GM06990 (cell line): ENCODE measurements at regions not wholly inside any gene's neighbourhood (a gene's known extent, or its start where the extent isn't known, plus 50 kb on each side); places are given as distances from the start of the nearest gene placed in this dataset.

ENCODE experiments used
- DNase-seq: peaks from one replicate; pipeline ENCODE4 v3.0.0-alpha.2; 2011; ENCODE audit not compliant: insufficient read length; ENCODE audit errors: extremely low read depth
- H3K27me3 ChIP-seq: replicated peaks from 2 replicates; pipeline ENCODE4 v1.6.0; 2011; ENCODE audit warnings: low read length; ENCODE audit not compliant: control insufficient read depth, insufficient read depth
- H3K36me3 ChIP-seq: 2 replicates; pipeline ENCODE4 v1.5.1; 2011; ENCODE audit warnings: low read length; ENCODE audit not compliant: control insufficient read depth, insufficient read depth
- H3K4me3 ChIP-seq: replicated peaks from 2 replicates; pipeline ENCODE4 v1.5.1; 2011; ENCODE audit warnings: low read depth, mild to moderate bottlenecking, control low read depth, low read length
- CTCF ChIP-seq: IDR thresholded peaks from 2 replicates; pipeline ENCODE4 v1.5.1; 2011; ENCODE audit warnings: low read length, control low read depth, mild to moderate bottlenecking, inconsistent platforms; ENCODE audit not compliant: insufficient read depth, poor library complexity, severe bottlenecking

GRCh38 chr16:26330654-26331053 is 638.9 kb downstream of the HS3ST4 start:
- Histone ChIP-seq H3K36me3 (no peaks in the 10 kb centered on the region), H3K27me3 (no peaks in the 10 kb centered on the region), H3K4me3 (no peak overlapping the region)
- DNase-seq, result no peak
- TF ChIP-seq CTCF, result no peak

- no peak for DNase-seq
- TF ChIP-seq CTCF, result no peak
- no peak overlapping the region for H3K4me3 ChIP-seq
- no peaks in the 10 kb centered on the region for H3K36me3 ChIP-seq
- H3K27me3 ChIP-seq, result no peaks in the 10 kb centered on the region
Measured at GRCh38 chr16:26334218-26335111, 642.7 kb downstream of the HS3ST4 start.

GRCh38 chr16:26335236-26335853 is 643.6 kb downstream of the HS3ST4 start:
- no peak for TF ChIP-seq CTCF
- H3K27me3 ChIP-seq, result no peaks in the 10 kb centered on the region
- no peak overlapping the region for H3K4me3 ChIP-seq
- no peaks in the 10 kb centered on the region for H3K36me3 ChIP-seq
- DNase-seq, result no peak

- no peaks in the 10 kb centered on the region; the same call in 1 of the 2 replicates for H3K27me3 ChIP-seq
- no peaks in the 10 kb centered on the region for H3K36me3 ChIP-seq
- H3K4me3 ChIP-seq, result no peak overlapping the region
- DNase-seq, result no peak
- TF ChIP-seq CTCF, result no peak
Measured at GRCh38 chr16:26342621-26343020, 650.9 kb downstream of the HS3ST4 start.

GRCh38 chr16:26344240-26344776 is 652.5 kb downstream of the HS3ST4 start:
- DNase-seq, result no peak
- Histone ChIP-seq H3K4me3 (no peak overlapping the region), H3K36me3 (no peaks in the 10 kb centered on the region), H3K27me3 (no peaks in the 10 kb centered on the region; the same call in 1 of the 2 replicates)
- no peak for TF ChIP-seq CTCF
